ENCODE measurements at regions not wholly inside any gene's neighbourhood (a gene's known extent, or its start where the extent isn't known, plus 50 kb on each side); places are given as distances from the start of the nearest gene placed in this dataset.
"Not testable (repeated sequence)": the region's sequence is repeated elsewhere in the genome, so short reads cannot be mapped to it uniquely, and the experiment has no call there.

DNA sequence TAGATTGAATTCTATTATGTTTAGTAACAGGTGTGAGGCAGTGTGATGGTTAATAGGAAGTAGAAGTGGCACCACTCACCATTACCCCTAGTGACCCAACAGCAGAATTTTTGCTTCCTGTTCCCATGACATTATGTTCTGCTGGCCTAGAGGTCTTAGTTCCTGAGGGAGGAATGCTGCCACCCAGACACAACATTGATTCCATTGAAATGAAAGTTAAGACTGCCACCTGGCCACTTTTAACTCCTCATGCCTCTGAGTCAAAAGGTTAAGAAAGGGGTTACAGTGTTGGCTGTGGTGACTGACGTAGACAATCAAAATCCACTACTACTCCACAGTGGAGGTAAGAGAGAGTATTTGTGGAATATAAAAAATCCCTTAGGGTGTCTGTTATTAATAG, 218.9 kb upstream of the NMUR2 start:
- no peak for DNase-seq

DNA sequence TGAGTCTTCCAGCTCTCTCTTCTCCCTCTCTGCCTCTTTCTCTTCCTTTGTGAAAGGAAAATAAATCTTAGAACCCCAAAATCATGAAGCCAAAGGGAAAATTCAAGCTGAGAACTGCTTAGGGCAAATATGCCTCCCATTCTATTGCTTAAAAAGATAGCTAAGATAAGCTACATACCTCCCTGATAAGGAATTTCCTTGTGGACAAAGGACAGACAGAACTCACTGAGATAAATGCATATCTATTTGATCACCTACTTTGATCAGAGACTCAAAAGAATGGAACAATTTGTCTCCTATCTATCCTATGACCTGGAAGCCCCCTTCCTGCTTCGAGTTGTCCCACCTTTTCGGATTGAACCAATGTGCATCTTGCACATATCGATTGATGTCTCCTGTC, 220.6 kb upstream of the NMUR2 start:
- DNase-seq = no peak

DNA sequence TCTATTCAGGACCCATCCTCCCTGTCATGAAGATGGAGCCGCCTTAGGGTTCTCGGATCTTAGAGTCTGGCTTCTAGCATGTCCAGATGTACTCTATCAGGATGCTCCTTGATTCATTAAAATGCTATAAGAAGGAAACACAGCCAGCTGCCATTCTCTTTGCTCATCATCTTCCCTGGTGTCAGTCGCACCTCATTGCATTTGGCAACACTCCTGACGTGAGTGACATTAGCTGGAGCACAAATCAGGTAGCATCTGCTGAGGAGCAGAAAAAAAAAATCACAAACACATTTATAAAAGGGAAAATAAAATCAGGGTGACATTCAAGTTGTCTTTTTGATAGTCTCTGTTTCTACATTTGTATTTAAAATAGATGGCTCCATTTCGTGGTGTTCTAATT, 226.1 kb upstream of the NMUR2 start:
- DNase-seq = no peak

DNA sequence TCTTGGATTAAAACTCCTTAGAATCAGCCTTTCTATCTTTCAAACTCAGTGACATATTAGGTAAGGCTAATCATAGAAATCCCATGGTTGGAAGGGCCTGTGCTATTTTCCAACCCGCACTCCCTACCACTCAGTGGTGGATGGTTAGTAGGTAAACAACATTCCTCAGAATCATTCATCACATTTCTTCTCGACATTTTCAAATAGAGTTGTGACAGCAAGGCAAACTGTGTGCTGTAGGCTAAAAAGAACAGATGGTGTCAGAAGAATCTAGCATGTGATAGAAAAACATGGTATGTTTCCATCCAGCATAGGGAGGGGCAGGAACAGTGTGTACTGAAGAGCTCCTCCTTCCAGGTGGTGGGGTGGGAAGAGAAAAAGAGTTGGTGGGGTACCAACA, 227.3 kb upstream of the NMUR2 start:
- no peak for DNase-seq

DNA sequence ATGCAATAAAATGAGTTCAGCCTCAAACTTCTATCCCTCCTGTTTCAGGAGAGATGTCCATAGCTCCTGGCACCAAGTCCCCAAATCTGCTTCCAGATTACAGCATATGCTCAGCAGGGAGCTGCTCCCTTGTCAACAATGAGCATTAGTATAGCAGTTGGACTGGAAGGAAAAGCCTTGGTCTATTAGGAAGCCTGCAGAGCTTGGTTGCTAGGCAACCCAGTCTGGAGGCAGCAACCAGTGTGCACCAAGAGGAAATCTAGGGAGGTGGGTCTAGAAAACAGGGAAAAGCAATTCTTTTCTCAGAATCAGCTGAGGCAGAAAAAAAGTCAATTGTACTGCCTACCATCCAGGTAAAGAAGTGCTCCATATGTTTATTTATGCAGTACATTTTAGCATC, 229.5 kb upstream of the NMUR2 start:
- no peak for DNase-seq

DNA sequence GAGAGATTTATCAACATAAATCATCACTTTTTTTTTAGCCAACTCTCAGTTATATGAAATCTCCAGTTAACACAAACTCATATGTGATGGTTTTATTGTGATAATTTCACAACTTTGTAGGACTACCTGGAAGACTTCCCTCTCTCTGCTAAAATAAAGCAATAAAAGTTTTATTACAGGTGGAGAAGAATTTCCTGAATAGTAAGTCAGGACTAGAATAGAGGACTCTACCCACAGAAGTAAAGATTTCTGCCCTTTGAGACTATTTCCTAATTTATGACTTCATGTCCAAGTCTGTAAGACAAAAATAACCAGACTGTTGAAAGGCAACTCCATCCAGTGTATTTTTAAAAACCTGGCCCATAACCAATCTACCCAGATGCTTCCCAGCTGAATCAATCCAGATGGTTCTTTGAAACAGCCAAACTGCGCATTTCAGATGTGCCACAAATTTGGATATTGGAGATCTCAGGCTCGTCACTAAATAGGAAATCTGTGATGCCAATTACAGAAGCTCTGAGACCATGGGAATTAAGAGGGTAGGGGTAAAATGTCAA, 234.0 kb upstream of the NMUR2 start:
- no peak for DNase-seq

DNA sequence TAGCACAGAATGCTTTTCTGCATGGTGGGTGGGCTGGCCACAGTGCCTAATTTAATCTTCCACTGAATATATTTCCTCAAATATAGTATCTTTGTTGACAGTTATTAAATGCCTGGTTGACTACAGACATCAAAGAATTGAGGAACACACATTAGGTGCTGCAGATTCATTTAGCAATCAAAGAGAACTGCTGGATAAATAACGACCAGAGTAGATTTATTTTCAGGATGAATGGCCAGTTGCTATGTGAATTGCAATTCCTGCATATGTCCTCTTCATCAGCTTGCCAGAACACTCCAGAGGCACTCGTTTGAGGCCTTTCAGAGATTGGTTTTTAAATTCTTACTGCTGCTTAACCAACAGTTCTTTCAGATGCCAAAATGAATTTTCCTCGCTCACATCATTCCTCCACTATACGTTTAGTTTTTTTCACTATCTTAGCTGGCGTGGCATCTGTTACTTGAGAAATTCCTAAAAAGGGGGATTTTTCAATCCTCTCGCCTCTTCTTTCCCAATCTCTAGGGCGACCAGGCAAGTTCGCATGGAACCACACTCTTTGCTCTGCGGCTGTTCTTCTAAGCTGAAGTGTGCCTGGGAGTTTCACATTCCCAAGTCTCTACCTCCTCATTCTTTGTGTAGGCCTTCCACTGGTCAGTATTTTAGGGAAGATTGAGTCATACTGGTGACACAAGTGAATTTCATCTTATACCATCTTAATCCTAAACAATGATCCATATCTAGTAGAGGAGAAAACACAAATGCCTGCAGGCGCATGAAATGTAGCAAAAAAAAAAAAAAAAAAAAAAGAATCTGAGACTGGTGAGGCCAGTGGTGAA, 237.1 kb upstream of the NMUR2 start:
- DNase-seq = no peak

DNA sequence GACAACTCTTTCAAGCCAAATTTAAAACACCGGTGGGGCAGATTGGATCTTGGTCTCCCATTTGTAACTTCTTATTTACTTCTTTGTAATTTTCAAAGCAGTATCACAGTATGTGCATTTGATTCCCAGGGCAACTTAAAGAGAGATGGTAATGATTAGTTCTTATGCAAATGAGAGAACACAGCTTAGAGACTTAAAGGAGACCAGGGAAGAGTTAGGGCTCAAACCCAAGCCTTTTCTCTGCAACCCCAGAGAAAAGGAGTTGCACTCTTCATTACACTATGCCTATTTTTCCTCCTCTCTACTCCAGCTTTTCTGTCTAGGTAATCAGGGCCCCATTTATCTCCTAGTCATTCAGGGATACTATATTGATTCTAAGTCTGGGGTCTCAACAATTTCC, 237.8 kb upstream of the NMUR2 start:
- no peak for DNase-seq

DNA sequence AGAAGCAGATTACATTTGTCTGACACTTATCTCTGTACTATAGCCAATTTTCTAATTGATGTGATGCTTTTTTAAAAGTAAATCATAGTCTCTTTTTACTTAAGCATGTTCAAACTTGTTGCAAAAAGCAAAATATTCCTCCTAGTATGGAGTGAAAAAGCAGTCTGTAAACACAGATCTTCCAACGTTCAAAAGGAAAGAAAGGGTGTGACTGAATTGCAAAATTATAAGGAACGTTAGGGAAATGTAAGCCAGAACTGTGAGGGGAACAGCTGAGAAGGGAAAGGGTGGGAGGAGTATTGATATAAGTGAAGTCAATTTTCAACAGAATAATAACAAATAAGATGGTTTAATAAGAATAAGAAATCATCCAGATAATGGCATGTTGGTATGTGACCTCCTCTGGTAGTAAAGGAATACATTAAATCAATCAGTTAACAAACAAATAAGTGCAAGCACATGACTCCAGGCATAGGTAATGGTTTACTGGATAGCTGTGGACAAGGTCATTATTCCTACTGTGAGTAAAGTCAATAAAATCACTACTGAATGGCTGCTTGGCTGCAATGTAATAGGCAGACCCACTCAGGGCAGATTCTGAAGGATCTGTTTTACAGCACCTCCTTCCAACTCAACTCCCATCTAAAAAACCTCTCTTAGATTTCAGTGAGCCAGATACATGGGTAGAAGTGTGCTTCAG, 239.1 kb upstream of the NMUR2 start:
- DNase-seq = no peak

DNA sequence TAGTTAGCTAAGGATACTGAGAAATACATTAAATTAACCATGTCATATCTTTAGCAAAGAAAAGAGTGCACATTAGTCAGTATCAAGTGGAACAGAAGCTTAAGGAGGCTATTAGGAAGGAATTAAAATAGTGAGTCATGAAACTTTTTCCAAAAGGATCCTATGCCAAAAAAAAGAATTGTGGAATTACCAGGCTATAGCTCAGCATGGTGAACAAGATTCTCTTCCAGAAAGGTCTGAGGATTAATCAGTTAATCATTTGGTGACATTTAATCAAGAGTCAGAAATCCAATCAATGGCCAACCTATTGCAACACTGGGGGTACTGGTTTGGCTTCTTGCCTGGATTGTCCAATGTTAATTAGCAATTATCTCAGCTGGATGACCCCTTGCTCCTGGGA, 244.5 kb upstream of the NMUR2 start:
- no peak for DNase-seq

DNA sequence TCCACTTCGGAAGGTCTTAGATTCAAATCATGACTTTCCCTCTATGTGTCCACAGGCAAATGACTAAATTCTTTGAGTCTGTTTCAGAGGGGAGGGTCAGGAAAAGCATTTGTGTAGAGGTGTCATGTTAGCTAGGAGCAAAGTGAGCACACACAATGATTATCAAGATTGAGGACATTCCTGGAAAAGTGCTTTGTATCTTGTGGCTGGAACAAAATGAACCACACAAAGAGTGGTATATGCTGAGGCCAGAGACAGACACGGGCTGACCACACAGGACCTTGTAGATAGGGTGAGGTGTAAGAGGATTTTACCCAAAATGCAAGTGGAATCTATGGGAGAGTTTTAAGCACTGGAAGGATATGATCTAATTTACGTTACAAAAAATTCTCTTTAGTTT, 245.3 kb upstream of the NMUR2 start:
- no peak for DNase-seq

DNA sequence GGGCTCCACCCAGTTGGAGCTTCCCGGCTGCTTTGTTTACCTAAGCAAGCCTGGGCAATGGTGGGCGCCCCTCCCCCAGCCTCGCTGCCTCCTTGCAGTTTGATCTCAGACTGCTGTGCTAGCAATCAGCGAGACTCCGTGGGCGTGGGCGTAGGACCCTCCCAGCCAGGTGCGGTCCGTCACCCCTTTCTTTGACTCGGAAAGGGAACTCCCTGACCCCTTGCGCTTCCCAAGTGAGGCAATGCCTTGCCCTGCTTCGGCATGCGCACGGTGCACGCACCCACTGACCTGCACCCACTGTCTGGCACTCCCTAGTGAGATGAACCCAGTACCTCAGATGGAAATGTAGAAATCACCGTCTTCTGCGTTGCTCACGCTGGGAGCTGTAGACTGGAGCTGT, 254.4 kb upstream of the NMUR2 start:
- DNase-seq = not testable (repeated sequence)

DNA sequence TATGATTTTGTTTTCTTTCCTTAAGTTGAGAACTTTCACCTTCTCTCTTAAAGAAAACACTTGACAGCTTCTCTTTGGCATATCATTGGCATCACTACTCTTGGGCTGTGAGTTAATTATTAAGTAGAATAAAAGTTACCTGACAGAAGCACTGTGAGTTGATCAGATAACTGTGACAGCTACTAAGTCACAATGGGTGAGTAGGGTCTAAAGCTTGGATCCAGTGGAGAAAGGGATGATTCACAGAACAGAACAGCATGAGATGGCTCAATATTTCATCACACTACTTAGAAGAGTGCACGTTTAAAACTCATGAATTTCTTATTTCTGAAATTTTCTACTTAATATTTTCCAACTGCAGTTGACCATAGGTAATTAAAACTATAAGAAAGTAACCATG, 268.5 kb upstream of the NMUR2 start:
- no peak for DNase-seq

DNA sequence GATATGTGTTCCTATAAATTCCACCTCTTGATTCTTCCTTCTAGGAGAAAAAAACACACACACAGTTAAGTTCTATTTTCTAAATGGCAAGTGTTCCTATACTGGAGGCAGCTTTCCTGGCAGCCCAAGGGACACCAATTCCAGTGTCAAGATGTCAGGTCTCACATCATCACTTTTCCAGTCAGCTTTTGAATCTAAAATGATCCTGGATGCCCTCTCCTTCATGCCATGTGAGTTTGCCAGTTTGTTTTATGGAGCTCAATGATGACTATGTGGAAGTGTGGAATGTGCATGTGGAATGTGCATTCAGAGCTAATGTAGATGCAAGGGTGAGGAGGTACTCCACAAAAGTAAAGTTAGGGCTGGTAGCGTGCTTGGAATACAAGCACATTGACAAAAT, 269.3 kb upstream of the NMUR2 start:
- no peak for DNase-seq

DNA sequence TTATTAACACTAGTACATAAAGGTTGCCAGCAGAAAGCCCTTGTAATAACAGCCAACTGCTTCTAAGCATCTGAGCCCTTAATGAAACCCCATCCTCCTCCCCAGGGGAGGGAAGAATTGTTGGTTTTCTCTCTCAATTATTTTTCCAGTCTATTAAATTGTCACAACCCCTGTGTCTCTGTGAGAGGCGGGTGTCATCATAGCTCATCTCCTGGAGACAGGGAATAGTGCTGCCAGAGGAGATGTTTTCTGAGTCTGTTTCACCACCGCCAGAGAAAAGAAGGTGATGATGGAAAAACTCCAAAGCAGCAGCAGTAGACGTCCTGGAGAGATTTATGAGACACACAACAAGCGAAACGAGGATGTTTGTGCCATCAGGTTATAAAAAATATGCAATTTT, 271.1 kb upstream of the NMUR2 start:
- no peak for DNase-seq

DNA sequence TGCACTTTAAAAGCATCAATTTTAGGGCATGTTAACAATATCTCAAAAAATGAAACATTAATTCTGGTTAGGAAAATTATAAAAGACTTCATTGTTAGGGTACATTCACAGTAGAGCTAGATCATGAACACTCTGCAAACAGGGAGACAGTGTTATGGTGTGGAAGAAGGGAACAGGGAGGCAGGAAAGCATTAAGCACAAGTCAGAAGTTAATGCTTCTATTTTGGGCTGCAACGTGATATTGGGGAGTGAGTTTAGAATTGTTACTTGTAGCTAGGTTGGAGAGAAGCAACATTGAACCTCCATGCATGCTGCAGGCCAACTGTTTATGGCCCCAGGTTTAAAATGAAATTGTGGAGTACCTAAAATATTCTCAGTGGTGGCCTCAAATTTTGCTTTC, 278.1 kb upstream of the NMUR2 start:
- DNase-seq = no peak

DNA sequence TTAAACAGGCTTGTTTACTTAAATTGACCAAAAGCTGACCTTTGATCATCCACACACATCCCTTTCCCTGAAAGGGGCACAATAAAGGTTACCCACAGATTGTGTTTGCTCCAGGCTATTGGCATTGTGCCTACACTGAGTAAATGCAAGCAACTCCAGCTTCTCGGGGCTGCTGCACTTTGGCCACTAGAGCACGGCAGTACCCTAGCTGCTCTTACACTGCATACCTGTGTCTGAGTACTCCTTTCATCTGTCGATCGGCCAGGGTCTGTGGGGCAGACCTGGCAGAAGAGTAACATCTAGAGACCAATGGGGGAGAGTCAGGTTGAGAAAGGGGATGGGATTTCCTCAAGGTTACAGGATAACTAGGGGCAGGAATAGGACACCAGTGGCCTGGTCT, 281.9 kb upstream of the NMUR2 start:
- DNase-seq = no peak

DNA sequence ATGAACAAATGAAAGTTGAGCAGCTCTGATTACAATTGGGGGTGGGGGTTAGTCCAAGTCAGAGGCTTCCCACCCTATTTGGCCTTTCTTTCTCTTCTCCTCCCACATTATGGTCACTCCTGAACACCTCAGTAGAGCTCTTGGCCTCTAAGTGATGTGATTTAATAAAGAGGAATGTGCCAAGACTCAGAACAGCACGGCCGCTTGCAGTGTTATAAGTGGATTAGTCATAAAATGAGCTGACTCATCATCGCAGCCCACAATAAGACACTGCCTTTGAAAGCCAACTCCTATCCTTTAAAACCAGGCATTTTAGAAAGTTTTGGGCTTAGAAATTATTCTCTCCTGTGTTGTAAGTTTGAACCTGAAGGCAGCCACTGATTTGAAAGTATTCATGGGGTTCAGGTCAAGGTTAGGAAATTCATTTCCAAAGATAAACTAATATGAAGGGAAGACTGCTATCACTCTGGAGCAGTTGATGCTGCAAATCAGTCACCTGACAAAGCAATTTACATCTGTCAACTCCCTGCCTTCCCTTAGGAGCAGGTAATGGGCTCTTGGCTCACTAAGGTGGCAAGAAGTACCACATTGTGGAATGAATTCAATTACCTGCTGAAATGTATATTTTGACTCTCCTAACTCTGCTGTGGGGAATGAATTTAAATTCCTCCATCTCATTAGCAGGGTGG, 283.6 kb upstream of the NMUR2 start:
- no peak for DNase-seq

DNA sequence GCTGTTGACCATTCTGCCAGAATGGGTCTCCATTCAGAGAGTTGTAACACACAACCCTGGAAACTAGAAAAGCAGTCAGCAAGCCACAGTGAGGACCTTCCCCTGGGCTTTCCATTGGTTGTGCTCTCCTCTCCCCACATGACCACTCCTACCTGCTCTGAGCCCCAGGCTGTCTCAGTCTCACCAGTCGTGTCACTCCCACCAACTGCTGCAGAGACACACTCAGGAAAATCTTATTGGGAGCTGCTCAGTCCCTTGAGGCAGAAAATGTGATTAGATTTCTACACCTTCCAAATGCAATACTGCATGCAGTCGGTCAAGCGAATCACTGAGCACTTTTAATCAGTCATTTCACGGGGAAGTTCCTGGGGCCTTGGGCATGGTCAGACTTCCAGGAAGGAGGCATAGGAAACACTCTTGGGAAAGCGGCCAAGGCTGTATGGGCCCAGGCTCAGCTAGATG, 284.2 kb upstream of the NMUR2 start:
- no peak for DNase-seq

DNA sequence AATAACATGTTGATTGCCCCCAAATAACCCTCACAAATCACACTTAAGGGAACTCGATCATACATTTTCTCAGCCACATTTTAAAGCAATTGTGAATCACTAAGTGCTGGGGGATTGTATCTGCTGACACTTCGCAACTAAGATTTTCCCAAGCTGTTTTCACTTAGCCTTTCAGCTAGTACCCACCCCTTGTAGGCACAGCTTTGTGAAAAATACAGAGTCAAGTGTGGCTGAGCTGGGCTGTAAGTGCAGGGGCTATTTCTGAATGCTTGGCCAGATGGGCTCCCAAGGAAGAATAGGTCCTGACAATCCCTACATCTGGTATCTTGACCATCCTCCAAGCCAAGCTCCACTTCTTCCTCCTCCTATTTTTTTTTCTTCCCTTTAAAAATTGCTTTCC, 289.2 kb upstream of the NMUR2 start:
- no peak for DNase-seq

DNA sequence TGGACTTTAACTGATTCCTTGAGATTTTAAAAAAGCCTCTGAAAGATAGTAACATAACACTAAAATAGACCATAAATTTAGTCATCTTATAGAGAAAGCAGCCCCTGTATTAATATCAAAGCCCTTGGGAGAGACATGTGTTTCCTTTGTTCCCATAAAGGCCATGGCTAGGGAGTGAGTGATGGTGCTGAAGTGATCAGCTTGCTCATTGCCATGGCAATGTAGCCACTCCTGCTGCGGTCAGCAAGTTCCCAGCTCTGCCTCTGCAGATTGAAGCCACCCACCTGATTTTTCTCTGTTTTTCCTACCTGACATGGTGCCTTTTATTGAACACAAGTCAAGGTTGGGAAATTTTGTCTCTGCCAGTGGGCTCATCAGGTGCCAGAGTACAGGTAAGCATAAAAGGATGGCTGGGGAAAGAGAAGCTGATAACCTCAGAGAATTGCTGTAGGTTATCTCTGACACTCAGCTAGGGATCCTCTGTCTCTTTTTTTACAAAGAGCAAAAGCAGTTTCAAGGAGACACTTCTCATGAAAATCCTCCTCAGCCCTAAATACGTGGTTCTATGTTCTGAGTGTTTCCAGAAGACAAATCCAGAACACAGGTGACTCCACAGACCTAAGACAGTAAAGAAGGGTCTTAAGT, 296.3 kb upstream of the NMUR2 start:
- DNase-seq = no peak

DNA sequence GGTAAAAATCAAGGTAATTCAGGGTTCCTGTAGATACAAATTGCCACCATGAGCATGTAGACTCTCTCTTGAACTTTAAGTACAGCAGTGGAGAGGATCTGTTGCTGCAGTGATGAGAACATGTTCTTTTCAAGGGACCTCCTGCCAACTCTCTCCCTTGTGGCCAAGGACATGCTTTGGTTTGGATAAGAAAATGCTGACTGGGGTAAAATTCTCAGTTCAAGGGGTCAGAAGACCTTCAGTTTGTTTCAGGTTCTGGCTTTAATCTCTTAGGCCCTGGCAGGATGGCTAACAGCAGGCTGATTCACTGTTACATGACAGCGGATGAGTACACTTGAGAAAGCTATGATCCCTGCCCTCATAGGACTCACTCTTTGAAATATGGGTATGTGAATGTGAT, 299.2 kb upstream of the NMUR2 start:
- no peak for DNase-seq

DNA sequence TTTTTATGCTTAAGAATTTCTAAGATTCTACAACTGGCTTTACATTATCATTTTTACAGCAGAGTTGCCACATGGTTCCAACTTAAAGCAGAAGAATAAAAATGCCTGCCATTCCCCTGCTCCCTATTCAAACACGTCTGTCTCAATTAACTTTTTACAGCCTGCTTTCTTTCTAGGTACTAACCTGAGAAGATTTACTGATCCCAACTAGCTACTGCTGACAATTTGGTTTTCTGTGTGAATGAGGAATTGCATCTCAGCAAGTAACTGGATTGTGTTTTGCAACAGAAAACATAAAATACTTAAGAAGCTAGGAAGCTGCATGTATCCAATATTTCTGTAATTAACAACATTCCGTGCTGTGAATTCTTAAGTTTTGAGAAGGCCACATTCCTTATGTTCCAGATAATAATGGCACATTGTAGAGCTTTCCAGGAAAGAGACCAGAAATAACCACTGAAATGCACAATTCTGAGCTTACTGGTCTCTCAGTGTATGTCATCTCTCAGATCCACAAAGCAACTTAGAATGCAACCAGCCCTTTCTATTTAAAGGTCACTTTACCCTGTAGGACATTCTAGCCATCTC, 306.8 kb upstream of the NMUR2 start:
- DNase-seq = no peak
